Activated T-helper 9 cell treated with anti-CD3 and anti-CD28 coated beads, Interleukin-2, amount 50 U/mL, for 16 hours (primary cell): ENCODE measurements at regions not wholly inside any gene's neighbourhood (a gene's known extent, or its start where the extent isn't known, plus 50 kb on each side); places are given as distances from the start of the nearest gene placed in this dataset.
"Not testable (repeated sequence)": the region's sequence is repeated elsewhere in the genome, so short reads cannot be mapped to it uniquely, and the experiment has no call there.

Experiments
- DNase-seq: peaks from one replicate; pipeline ENCODE4 v3.0.0-alpha.2; 2020; ENCODE audit warnings: low read depth

DNA sequence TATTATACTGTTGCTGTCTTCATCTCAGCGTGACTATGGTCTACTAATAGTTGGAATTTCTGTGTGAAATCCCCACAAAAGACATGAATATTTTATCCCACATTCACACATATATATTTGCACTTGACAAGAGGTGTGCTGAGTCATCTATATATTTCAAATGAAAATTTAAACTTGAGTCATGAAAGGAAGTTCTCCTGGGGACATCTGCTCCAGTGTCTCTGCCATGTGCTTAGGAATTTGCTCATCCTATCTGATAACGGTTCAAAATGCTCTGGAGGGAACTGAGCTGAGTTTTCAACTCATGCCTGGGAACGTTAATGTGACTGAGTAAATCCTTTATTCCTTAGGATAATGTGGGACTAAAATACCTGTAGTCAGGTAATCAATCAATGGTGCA, 326.2 kb upstream of the MEX3C start:
- no peak for DNase-seq

DNA sequence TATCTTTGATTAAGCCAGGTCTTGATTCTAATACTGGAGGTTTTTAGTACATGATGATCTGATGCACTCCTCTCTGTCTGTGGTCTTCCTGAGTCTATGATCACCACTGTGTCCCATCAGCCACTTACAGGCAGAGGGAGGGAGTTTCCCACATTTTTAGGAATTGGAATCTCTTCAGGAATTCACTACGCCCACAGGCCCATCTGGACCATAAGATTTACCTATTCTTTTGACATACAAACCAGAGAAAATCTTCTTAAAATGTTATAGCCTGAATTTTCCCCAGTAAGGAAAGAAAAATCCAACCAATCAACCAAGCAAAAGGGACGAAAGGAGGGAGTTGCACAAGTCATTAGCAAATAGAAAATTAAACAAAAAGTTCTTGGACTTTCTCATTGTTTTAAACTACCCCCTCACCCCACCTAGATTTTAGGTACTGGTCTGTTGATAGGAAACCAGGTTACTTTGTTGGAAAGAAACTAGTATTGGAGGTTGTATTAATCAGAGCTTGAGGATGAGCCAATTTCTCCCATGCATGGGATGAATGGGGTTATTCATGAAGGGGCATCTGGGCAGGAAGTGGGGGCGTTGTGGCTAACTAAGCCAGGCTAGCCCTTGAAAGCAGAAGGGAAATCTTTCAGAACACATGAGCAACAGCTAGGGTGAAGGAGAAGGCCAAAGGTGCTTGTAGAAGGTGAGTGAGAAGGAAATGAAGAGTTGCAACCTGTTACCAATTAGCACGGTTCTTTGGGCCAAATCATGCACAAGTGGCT, 328.2 kb upstream of the MEX3C start:
- no peak for DNase-seq

DNA sequence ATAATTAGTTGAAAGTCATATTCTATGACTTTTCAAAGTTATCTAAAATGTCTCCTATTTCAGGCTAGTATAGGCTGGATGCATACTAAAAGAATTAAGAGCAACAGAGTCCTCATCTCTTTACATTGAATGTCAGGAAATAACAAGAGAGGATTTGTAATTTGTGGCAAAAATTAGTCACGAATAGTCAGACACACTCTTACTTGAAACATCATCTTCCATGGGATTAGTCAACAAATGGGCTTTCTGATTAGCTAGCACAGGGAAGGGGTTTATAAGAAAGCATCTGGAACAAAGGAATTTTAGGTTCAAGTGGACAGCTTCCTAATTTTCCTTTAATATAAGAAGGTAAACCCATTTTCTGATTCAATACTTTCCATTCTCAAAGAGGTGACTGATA, 330.3 kb upstream of the MEX3C start:
- DNase-seq: no peak

DNA sequence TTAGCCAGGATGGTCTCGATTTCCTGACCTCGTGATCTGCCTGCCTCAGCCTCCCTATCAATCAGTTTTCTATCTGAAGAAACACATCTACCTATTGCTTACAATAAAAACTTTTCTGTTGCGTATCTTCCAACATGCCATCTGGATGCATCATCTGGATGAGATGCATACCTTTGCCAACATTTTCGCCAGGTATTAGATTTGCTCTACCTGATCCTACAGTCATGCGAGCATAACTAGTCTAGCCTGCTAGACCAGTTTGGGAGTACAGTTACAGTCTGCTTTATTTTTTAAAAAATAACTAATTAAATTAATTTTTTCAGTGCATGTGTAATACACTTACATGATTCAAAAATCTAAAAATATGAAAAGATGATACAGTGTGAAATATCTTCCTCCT, 334.0 kb upstream of the MEX3C start:
- DNase-seq: no peak

DNA sequence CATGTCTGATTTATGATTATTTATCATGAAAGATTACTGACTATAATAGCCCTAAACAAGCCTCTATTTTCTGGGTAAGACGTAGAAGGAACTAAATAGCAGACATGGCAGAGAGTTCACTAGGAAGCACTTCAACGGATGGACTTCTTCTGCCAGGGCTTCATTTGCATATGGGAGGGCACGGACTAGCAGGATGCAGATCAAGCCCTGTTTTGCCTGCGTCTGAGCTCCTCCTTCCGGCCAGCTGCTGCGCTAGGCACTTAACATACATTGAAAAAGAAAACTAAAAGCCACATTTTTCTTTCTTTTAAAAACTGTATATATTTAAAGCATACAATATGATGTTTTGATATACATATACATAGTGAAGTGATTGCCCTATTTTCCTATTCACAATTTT, 340.0 kb upstream of the MEX3C start:
- DNase-seq: no peak

DNA sequence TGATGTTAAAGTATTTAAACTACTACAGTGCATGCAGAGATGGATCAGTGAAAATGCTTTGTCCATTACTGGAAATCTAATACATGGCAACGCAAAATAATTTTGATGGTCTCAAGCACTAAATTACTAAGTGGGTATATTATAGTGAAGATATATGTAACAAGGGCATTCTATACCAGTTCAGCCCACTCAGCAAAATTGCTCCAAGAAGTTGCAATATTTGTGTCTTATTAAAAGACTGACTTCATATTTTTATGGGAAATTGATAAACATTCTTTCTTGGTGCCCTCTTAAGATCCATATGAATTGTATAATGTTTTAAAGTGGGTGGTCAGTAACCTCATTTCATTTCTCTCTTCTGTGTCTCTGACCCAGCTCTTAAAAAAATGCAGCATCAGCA, 343.1 kb upstream of the MEX3C start:
- no peak for DNase-seq

DNA sequence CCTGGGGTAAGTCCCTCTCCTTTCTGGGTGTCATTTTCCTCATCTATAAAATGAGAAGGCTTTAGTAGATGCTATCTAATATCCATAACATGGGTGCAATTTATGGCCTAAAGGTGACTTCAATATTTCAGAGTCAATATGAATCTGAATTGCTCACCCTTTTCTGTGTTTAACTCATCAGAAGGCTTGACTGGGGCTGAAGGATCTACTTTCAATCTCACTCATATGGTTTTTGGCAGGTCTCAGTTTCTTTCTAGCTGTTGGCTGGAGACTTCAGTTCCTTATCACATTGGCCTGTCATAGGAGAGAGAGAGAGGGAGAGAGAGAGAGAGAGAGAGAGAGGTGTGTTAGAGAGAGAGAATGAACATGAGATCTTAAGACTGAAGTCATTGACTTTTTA, 343.7 kb upstream of the MEX3C start:
- no peak for DNase-seq

DNA sequence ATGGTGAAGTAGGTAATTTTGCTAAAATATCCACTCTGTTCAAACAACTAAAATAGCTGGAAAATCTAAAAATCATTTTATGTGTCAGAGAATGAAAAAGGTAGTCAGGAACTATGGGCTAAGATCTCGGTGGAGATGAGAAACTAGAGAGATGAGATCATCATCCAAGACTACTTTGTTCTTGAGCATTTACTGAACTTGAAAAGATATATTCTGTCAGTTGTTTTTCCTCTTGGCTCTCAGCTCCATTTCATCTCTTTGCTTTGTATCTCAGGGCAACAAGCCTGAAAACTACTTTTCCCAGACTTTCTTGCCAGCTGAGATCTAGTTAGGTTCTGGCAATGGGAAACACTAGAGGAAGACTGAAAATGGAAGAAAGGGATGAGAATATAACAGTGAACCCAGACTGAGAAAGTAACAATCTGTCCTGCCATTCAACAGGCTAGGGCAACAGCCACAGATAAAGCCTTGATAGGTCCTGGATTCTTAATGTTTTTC, 346.2 kb upstream of the MEX3C start:
- no peak for DNase-seq

DNA sequence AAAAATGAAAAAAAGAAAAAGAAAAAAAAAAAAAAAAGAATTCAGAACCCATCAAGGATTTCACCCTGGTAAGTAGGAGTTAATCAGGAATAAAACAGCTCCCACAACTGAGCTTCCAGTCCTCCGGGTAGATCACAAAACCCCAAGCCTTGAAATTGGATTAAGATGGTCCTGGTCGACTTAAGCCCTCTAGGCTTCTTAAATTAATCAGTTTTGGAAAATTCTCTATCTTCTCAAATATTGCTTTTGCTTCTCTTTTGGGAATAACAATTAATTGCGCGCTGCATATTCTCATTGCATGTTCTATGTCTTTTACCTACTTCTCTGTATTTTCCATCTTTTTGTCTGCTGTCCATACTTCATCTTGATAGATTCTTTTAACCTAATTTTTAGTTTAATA, 348.0 kb upstream of the MEX3C start:
- DNase-seq: no peak

DNA sequence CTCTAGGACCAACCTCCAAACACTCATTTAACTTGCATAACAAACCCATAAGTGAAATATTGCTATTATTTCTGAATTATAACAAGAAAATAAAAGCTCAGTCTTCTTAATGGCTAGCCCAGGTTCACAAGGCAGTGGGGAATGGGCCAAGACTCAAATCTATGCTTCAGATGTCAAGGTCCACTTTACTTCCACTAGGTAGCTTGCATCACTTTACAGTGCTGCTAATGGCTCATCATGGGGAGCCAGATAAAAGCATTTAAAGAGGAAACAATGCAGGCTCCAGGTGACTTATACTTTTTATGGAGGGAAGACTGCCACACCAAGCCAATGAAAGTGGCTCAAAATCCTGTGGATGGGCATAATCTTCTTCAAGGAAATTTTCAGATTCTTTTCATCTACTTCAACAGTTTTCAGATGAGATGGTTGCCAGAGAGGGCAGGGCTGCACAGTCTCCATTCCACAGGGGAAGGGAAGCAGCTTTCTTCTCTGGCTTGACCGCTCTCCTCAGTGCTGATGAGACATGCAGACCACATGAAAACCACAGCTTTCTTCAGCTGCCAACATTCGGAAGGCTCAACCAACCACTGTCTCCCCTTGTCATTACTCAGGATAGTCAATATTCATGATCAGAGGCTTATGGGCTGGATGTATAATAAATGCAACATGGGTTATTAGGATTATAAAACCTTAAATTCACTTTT, 361.9 kb upstream of the MEX3C start:
- DNase-seq: no peak

DNA sequence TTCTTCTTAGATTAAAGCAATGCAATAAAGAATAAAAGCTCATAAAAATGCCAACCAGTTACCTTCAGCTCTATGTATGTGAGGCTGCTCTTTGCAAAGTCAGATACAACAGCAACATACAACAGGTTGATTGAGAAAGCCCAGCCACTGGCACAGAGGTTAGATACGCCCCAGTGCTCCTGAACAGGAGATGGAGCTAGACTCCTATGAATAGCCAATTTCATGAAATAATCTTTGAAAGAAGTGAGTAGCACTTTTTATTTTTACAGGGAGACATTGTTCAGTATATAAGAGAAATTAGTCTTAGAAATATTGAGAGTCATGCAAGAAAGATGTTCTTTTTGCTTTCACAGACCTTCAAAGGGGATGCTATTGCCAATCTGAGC, 362.4 kb upstream of the MEX3C start:
- DNase-seq: no peak

DNA sequence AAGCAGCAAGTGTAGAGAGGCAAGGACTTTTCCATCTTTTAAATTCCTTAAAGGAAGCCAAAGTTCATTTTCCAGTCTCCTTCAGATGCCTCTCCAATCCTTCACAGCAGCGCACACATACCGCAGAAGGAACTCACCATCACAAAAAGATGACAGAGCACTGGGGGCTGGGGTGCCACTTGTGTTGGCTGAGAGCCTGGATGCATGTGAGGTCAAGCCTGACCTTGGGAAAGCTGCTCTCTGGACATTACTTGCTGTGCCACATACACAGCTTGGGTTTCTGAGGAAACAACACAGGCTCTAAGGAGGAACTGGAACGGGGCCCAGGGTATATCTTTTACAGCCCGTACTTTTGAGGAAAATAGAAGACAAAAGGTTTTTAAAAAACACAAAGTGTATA, 364.3 kb upstream of the MEX3C start:
- DNase-seq: no peak

DNA sequence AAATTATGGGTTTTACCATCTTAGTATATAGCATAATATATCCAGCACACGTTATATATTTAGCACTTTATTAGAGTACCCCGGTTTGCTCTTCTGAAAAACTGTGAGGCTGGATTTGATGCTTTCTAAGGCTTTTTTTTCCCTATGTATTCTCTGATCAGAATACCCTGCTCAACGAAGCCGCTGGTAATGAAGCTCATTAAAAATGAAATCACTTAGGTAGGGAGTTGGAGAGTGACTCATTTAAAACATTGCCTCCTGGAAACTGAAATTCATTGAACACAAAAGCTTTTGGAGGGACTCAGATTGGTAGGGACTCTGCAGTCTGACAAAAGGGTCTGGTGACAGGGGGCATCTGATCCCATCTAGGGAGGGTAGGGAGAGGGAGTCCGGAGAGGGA, 365.4 kb upstream of the MEX3C start:
- no peak for DNase-seq

DNA sequence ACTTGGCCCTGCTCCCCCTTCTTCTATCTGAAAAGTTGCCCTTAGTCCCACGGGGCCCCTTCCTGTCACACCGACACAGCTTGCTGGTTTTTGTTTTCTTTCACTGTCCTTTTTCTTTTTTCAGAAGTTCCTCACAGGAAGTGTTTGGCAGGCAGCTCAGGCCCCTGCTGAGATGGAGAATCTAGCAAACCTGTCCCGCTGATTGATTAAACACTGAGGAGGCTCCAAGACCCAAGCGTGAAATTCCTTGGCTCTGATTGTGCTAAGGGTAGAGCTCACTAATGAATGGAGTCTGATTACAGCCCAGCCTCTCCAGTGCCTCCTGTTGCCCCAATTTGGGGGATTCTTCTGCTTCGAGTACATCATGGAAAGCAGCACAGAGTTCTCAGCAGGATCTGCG, 365.9 kb upstream of the MEX3C start:
- no peak for DNase-seq

DNA sequence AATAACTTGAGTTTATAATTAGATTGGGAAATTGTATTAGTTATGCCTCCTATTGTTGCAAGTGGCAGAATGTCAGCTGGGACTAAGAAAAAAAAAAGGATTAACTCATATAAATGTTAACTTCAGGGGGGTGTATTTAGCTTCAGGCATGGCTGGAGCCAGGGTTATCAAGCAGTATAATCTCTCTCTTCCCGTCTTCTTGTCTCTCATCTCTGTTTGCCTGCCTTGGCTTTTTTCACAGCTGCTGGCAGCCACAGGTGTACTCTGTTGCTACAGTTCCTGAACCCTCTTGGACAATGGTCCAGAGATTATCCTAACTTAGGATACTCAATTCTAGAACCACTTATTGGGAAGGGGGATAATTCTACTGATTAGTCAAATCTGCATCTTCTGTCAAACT, 370.7 kb upstream of the MEX3C start:
- no peak for DNase-seq

DNA sequence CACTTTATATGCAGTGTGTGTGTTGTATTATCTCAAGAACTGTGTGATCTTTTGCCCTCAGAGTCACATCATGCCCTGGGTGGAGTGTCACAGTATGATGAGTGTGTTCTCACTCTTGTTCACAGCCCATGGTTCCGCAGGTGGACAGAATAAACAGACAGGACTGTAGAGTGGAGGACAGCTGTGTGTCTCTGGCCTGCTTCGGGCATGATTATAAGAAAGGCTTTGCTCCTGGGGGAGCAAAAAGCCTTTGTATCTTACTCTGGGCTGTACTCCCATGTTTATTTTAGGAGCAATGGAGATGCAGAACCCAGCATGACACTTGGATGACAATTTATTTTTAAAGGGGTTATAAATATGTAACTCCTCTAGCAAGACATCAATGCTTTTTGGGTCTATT, 371.7 kb upstream of the MEX3C start:
- no peak for DNase-seq

DNA sequence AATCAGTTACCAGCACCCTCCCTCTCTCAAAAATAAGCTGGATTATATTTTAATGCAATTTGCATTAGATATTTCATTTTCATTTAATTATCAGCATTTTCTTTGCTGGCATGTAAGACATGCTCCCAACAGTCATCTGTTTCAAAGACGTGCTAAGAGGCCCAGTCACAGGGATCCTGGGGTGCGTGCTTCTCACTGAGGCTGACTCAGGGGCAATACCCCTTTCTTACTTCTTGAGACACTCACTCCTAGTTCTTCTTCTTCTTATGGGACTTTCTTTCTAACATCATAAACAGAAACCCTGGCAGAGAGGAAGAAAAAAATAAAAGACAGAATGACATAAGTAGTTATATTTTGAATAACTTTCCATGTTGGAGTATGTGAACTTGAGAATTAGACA, 372.1 kb upstream of the MEX3C start:
- DNase-seq: no peak

DNA sequence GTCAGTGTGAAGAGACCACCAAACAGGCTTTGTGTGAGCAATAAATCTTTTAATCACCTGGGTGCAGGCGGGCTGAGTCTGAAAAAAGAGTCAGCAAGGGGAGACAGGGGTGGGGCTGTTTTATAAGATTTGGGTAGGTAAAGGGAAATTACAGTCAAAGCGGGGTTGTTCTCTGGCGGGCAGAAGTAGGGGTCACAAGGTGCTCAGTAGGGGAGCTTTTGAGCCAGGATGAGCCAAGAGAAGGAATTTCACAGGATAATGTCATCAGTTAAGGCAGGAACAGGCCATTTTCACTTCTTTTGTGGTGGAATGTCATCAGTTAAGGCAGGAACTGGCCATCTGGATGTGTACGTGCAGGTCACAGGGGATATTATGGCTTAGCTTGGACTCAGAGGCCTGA, 372.6 kb upstream of the MEX3C start:
- DNase-seq: not testable (repeated sequence)

DNA sequence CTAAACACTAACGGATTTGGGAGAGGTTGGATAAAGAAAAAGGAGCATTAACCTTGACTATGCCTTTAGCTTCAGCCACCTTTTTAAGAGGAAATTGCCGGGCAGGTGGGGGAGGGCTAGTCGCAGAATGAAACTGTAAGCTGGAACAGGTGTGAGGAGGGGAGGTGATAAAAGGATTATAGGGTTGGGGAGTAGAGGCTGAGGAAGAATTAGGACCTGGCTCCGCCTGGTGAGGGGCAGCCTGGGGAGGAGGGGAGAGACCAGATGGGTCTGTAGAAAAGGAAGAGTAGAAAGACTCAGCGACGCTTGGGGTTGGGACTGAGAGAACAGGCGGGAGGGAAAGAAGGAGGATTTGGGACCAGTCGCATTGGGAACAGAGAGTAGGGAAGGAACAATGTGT, 376.4 kb upstream of the MEX3C start:
- DNase-seq: not testable (repeated sequence)

DNA sequence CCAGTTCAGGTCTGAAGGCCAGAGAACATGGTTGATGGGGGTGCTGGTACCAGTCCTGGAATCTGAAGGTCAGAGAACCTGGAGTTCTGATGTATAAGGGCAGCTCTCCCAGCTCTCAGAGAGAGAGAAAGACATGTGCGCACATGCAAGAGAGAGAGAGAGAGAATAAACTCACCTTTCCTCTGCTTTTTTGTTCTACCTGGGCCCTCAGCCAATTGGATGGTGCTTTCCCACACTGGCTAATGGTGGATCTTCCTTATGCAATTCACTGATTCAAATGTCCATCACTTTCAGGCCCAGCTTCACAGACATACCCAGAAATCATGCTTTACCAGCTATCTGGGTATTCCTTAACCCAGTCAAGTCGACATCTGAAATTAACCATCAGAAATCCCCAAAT, 377.7 kb upstream of the MEX3C start:
- DNase-seq: no peak

DNA sequence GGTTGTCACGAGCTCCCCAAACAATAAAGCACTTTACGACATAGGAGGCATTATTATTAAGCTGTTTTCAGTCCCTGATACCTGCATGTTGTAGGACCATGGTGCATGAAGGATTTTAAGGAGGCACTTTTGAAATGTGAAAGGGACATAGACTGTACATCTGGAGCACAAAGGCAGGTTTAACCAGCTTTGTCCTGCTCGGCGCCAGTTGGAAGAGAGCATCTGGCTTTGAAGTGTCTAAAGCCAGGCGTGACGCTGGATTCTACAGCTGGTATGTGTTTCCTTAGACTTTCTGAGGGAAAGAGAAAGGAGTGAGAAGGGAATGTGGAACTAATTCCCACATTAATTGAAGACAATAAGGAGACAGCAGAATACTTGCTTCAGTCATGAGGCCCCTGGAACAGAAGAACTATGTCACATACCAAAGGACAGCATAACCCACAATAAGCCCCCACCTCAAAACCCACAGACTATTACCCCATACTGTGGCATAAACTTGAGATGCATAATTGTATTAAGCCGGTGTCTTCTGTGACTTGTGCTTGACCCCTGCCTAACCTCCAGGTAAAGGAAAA, 381.0 kb upstream of the MEX3C start:
- DNase-seq: no peak

DNA sequence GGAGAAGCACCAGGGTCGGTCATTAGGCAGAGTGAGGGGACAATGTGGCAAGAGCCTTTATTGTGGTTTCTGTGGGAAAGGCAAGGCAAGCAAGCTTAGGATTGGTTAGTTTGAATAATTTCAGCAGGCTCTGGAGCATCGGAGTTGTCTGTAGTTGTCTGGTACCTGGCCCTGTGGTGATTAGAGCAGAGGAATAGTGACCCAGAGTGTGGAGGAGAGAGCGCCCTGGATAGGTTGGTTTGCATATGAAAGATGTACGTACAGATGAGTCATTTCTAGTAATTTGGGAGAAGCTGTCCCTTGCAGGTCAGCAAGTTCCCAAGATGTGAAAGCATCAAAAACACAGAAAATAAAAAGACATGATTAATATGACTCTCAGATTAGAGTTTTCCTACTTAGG, 383.1 kb upstream of the MEX3C start:
- no peak for DNase-seq

DNA sequence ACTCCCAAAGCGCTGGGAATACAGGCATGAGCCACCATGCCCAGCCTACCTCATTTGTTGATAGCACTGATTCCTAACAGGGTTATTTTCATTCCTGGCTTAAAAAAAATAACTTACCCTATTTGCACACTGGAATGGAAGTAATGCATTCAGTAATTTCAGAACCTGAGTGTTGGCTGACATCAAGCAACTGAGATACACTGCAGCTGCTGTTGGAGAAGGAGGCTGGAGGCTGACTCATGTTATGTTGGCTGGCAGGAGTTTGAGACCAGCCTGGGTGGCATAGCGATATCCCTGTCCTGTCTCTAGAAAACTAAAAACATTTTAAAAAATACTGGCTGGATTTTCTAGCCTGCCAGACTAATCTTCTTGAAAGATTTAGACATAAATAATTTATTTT, 385.1 kb upstream of the MEX3C start:
- DNase-seq: no peak

DNA sequence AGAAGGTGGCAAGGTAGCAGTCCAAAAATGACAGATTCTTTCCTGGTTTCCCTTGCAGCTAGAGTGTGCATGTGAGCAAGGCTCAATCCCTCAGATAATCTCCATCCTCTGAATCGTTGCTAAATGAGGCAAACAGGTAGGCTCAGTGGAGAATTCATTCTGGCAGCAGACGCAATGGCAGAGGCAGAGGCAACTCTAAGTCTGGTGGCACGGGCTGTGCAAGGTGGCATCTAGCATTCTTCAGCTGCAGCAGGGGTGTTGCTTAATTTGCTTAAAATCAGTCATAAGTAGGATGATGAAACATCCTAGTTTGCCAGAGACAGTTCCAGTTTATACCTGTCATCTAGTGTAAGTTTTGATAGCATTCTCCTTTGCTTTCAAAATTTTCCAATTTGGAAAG, 391.1 kb upstream of the MEX3C start:
- no peak for DNase-seq
